Stimulated activated naive CD4-positive, alpha-beta T cell treated with Interleukin-2 at 50 U/mL for 16 hours (primary cell): ENCODE measurements at regions not wholly inside any gene's neighbourhood (a gene's known extent, or its start where the extent isn't known, plus 50 kb on each side); places are given as distances from the start of the nearest gene placed in this dataset.

Source experiments
- DNase-seq: peaks from one replicate; lab custom pipeline; 2025; lab: John Stamatoyannopoulos, UW

GRCh38 chr5:164351245-164351834 lies 845.9 kb downstream of the MAT2B start:
- DNase-seq = no peak

GRCh38 chr5:164352695-164353094 lies 847.3 kb downstream of the MAT2B start:
- no peak for DNase-seq

GRCh38 chr5:164353155-164353554 lies 847.7 kb downstream of the MAT2B start:
- no peak for DNase-seq

- no peak for DNase-seq
Observed at GRCh38 chr5:164354139-164354751, 848.8 kb downstream of the MAT2B start.

DNA sequence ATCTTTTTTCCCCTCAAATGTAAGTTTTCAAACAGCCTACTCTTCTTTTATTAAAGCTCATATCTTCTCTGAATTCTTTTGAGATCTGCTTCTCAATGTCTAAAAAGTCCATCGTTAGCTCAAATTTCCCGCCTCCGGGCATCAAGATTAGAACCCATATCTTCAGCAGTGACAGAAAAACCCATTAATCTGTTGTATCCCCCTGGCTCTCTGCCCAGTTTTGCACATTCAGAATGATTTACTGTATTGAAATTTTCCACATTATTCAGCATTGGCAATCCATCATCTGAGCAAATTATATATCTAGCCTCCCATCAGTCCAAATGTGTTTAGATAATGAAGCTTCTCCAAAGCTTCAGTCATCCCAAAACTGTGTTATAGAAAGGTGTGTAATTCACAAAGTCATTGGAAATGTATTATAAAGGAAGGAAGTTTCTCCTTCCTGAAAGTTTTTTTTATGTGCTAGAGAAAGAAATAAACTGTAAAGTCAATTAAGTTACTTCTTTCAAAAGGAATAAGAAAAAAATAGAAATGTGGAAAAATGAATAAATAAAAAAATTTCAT lies 849.9 kb downstream of the MAT2B start:
- DNase-seq = no peak

GRCh38 chr5:164356790-164357189 lies 851.4 kb downstream of the MAT2B start:
- no peak for DNase-seq

DNA sequence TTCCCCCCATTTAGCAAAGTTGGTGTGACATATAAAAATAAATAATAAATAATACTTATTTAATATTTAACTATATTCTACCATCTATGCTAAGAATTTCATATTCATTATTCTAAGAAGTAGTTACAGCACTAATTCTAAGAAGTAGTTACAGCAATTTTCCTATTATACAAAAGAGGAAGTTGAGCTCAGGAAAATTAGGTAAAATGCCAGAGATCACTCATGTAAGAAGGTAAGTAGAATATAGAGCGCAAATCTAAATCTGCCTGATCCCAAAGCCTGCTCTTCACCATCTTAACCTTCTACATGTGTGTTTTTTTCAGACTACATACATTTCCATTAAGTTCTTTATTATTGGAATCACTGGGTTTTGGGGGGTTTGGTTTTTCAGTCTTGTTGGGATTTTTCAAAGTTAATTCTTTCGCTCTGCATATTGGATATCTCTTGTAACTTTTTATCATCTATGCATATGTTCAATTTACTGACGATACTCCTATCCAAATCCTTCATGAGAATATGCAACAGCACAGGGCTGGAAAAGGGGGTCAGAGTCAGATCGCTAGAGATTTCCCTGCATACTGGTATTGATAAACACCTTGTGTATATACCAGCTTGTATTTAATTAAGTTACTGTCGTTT lies 852.1 kb downstream of the MAT2B start:
- no peak for DNase-seq

DNA sequence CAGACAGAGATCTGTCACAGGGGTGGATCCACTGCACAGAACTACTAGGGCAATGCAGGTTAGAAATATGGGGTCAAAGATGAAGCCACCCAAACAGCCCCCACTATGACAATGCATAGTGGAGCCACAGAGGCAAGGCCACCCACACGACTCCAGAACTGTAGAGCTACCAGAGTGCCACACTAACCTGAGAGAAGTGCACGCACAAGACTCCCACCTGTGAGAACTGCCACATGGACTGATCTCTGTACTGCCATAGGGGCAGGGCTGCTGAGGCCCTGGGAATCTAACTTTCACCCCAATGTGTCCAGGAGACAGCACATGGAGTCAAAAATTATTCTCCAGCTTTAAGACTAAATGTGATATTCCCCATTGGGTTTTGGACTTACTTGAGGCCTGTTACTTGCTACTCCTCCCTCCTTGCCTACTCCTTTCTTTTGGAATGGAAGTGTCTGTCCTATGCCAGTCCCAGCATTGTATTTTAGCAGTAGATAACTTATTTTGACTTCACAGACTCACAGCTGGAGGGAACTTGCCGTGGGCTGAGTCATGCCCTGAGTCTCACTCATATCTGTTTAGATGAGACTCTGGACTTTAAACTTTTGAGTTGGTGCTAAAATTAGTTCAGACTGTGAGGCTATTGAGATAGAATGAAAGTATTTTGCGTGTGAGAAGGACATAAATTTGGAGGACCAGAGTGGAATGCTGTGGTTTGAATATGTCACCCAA lies 853.3 kb downstream of the MAT2B start:
- DNase-seq = no peak

GRCh38 chr5:164359260-164360255 lies 854.1 kb downstream of the MAT2B start:
- DNase-seq = no peak

DNA sequence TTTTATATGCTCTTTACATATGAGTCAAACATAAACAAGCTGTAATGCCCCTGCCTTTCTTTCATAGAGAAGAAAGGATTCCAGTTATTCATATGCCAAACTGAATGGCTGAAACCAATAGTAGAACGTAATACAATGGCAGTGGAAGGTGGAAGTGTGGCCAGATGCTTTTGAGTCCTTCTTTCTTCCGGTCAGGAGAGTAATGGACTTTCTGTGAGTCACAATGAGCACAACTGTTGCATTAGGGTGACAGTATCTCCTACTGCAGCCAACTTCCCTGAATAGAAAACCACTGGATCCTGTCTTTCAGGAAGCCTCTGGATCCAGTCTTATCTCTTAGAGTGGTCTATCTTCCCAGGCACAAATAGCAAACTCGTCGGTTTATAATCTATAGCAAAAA lies 855.2 kb downstream of the MAT2B start:
- DNase-seq = no peak

- no peak for DNase-seq
Observed at GRCh38 chr5:164361986-164362385, 856.6 kb downstream of the MAT2B start.

- DNase-seq = no peak
Observed at GRCh38 chr5:164362835-164363234, 857.4 kb downstream of the MAT2B start.

DNA sequence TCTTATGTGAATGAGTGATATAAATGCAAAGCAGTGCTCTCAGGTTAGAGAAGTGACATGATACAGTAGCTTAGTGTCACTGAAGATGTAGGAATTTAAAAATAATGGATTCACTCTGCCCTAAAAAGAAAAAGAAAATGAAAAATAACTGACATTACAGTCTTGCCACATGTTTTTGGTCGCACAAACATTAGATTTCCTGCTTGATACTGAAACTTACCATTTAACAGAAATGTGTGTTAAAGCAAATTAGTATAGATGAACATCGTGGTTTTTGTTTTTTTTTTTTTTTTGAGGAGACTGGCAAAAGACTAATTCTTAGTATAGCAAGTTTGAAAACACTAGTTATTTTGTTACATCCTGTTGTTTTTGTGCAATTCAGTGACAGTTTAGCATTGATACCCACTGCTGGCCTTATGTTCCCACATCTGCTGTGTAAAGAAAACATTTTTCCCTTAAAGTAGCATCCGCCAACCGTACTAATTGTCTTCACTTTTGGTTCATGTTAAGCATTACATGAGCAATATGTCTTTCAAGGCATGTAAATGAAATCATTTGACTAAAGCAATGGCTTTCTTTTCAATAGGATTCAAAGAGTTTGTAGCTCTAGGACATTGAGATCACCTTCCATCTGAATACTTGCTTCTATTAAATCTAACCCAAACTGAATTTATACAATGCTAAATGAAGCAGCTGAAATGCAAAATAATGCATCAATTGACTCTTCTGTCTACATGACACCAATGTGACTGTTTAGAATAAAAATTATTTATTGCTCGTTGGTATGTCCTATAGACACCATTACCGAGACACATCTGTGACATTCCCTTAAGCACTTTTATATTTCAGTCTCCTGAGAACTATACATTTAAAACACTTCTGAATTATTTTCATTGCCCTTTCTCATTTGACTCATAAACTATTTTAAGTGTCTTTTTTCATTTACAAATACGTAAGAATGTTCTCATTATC lies 859.1 kb downstream of the MAT2B start:
- no peak for DNase-seq

DNA sequence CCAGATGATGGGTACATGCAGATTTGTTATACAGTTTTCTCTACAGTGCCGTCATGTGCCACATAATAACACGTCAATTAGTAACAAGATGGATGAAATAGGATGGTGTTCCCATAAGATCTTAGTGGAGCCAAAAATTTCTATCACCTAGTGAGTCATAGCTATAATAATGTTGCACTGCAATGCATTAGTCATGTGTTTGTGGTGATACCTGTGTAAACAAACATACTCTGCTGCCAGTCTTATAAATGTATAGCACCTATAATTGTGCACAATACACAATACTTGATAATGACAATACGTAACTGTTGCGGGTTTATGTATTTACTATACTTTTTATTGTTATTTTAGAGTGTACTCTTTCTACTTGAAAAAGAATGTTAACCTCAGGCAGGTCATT lies 865.4 kb downstream of the MAT2B start:
- DNase-seq = no peak

DNA sequence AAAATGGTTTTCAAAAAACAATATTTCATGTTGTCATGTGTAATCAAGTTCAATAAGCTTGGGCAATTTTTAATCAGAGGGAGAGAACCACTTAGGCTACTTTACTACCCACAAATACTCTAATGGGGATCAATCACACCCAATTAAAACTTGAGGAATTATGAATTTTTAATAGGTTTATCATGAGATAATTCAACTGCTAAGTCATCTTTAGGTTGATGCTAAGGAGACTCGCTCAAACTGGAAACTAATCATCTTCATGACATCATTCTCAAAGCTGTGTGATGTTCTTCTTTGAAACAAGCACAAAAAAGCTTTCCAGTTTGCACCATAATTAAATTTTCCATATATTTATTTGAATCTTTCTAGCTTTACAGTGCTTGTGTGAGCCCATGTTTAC lies 867.5 kb downstream of the MAT2B start:
- no peak for DNase-seq

GRCh38 chr5:164373876-164374275 lies 868.5 kb downstream of the MAT2B start:
- DNase-seq = no peak

- no peak for DNase-seq
Observed at GRCh38 chr5:164375051-164375450, 869.6 kb downstream of the MAT2B start.

DNA sequence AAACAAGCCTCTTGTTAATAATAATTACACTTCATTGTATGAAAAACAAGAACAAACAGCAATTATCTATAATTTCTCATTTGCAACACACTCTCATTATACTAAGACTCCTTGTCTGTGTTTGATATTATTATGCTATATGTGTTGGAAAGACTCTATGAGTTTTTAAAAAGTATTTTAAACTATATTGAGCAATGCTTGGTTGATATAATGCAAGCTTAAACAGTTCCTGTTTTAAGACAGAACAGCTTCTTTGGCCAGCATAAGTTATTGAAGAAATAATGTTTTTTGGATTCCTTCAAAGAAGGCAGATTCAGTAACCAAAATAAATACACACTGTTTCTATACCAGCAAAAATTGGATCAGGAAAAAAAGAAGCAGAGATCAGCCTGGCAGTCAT lies 871.4 kb downstream of the MAT2B start:
- no peak for DNase-seq

GRCh38 chr5:164377746-164378145 lies 872.3 kb downstream of the MAT2B start:
- DNase-seq = no peak

DNA sequence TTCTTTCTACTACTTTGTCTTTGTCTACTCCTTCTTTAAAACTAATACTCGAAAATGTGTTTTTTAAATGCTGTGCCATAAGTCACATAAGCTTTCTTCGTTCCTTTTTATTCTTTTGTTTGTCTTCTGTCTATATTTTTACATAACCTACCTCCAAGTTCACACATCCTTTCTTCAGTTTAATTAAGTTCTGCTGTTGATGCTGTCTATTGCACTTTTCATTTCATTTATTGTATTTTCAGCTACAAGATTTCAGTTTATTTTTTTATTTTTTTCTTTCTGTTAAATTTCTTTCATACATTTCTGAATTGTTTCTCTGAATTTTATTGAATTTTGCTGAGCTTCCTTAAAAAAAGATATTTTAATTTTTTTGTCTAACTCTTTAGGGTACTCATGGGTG lies 878.2 kb downstream of the MAT2B start:
- DNase-seq = no peak
